GM23338 (cell line): ENCODE measurements at regions not wholly inside any gene's neighbourhood (a gene's known extent, or its start where the extent isn't known, plus 50 kb on each side); places are given as distances from the start of the nearest gene placed in this dataset.

Experiments used
- ATAC-seq: fragments of 200-7000 bp; cut with Tn5 transposase; 3 replicates; pipeline ENCODE4 v1.9.1; 2020
- DNase-seq: peaks from one replicate; pipeline ENCODE4 v3.0.0-alpha.2; 2015; ENCODE audit warnings: low spot score
- H2AFZ ChIP-seq: fragments of 200-600 bp; sonication (generic); 2 replicates; pipeline ENCODE4 v1.8.0; 2016; ENCODE audit warnings: antibody characterized with exemption, mild to moderate bottlenecking, moderate library complexity
- H3F3A ChIP-seq: fragments of 200-600 bp; sonication (generic); replicated peaks from 2 replicates; pipeline ENCODE4 v1.8.0; 2017; ENCODE audit warnings: antibody characterized with exemption, mixed run types, low read depth
- H3K27ac ChIP-seq: fragments of 200-600 bp; sonication (generic); 2 replicates; pipeline ENCODE4 v1.6.1; 2016; ENCODE audit warnings: low read depth
- H3K27me3 ChIP-seq: fragments of 200-600 bp; sonication (generic); 2 replicates; pipeline ENCODE4 v1.8.0; 2016; ENCODE audit warnings: mild to moderate bottlenecking, mixed run types, moderate library complexity; ENCODE audit not compliant: insufficient read depth
- H3K36me3 ChIP-seq: fragments of 200-600 bp; sonication (generic); 2 replicates; pipeline ENCODE4 v1.8.0; 2016; ENCODE audit warnings: mild to moderate bottlenecking; ENCODE audit not compliant: insufficient read depth
- H3K4me1 ChIP-seq: fragments of 200-600 bp; sonication (generic); 2 replicates; pipeline ENCODE4 v1.8.0; 2016; ENCODE audit warnings: mild to moderate bottlenecking, moderate library complexity; ENCODE audit not compliant: insufficient read depth
- H3K4me2 ChIP-seq: fragments of 200-600 bp; sonication (generic); 2 replicates; pipeline ENCODE4 v1.7.1; 2017; ENCODE audit warnings: mixed run types
- H3K4me3 ChIP-seq: fragments of 200-600 bp; sonication (generic); 2 replicates; pipeline ENCODE4 v1.6.1; 2016; ENCODE audit warnings: mixed run types
- H3K79me2 ChIP-seq: fragments of 200-600 bp; sonication (generic); replicated peaks from 2 replicates; pipeline ENCODE4 v1.8.0; 2017; ENCODE audit warnings: mild to moderate bottlenecking; ENCODE audit not compliant: insufficient read depth
- H3K9me2 ChIP-seq: fragments of 200-600 bp; sonication (generic); 2 replicates; pipeline ENCODE4 v1.8.0; 2017; ENCODE audit not compliant: insufficient read depth
- H4K20me1 ChIP-seq: fragments of 200-600 bp; sonication (generic); replicated peaks from 2 replicates; pipeline ENCODE4 v1.8.0; 2017; ENCODE audit warnings: mild to moderate bottlenecking; ENCODE audit not compliant: insufficient read depth
- H3K27ac Mint-ChIP-seq: 2 replicates; pipeline ENCODE4 v1.8.0; 2020; ENCODE audit warnings: inconsistent platforms, mild to moderate bottlenecking, moderate library complexity, mixed read lengths
- H3K27me3 Mint-ChIP-seq: 3 replicates; pipeline ENCODE4 v1.8.0; 2022; ENCODE audit warnings: low read depth, mild to moderate bottlenecking, moderate library complexity, mixed read lengths, inconsistent platforms; ENCODE audit not compliant: insufficient read depth, poor library complexity
- H3K36me3 Mint-ChIP-seq: 3 replicates; pipeline ENCODE4 v1.8.0; 2021; ENCODE audit warnings: low read depth, mild to moderate bottlenecking, inconsistent platforms, moderate library complexity, mixed read lengths
- H3K4me1 Mint-ChIP-seq: 3 replicates; pipeline ENCODE4 v1.8.0; 2020; ENCODE audit warnings: mild to moderate bottlenecking, inconsistent platforms, mixed read lengths
- H3K4me3 Mint-ChIP-seq: 3 replicates; pipeline ENCODE4 v1.8.0; 2021; ENCODE audit warnings: moderate library complexity, mild to moderate bottlenecking, inconsistent platforms, mixed read lengths
- H3K9me3 Mint-ChIP-seq: 3 replicates; pipeline ENCODE4 v1.8.0; 2020; ENCODE audit warnings: moderate library complexity, mild to moderate bottlenecking, inconsistent platforms, mixed read lengths
- CREB1 ChIP-seq: fragments of 250-450 bp; sonication (Bioruptor Pico); IDR thresholded peaks from 2 replicates; pipeline ENCODE4 v1.5.0; 2020; ENCODE audit warnings: low read depth, mild to moderate bottlenecking, moderate library complexity
- EZH2 ChIP-seq: fragments of 200-600 bp; sonication (generic); IDR thresholded peaks from one replicate; pipeline ENCODE4 v1.8.0; 2017; ENCODE audit warnings: antibody characterized with exemption, mild to moderate bottlenecking, low read depth; ENCODE audit not compliant: unreplicated experiment
- EZH2phosphoT487 ChIP-seq: fragments of 200-600 bp; sonication (generic); IDR thresholded peaks from one replicate; pipeline ENCODE4 v1.8.1; 2018; ENCODE audit warnings: antibody characterized with exemption; ENCODE audit not compliant: unreplicated experiment
- JUNB ChIP-seq: IDR thresholded peaks from one replicate; pipeline ENCODE4 v1.6.1; 2016; ENCODE audit warnings: antibody characterized with exemption; ENCODE audit not compliant: unreplicated experiment
- NANOG ChIP-seq: IDR thresholded peaks from 2 replicates; pipeline ENCODE4 v1.6.1; 2016; ENCODE audit warnings: antibody characterized with exemption, borderline replicate concordance
- POLR2AphosphoS5 ChIP-seq: IDR thresholded peaks from 2 replicates; pipeline ENCODE4 v1.6.1; 2016; ENCODE audit warnings: antibody characterized with exemption, low read depth
- STAT1 ChIP-seq: IDR thresholded peaks from one replicate; pipeline ENCODE4 v1.6.1; 2016; ENCODE audit warnings: antibody characterized with exemption; ENCODE audit not compliant: unreplicated experiment
- ZNF114 ChIP-seq: fragments of 250-450 bp; sonication (Bioruptor Pico); IDR thresholded peaks from 2 replicates; pipeline ENCODE4 v1.5.0; 2020; ENCODE audit warnings: mild to moderate bottlenecking, moderate library complexity
- ZNF331 ChIP-seq: fragments of 250-450 bp; sonication (Bioruptor Pico); IDR thresholded peaks from 2 replicates; pipeline ENCODE4 v1.5.0; 2020; ENCODE audit warnings: low read depth, mild to moderate bottlenecking, moderate library complexity
- TF ChIP-seq, protein P1 (sequence below): IDR thresholded peaks from one replicate; pipeline ENCODE4 v1.6.1; 2018; ENCODE audit warnings: antibody characterized with exemption; ENCODE audit not compliant: unreplicated experiment
- TF ChIP-seq, protein P2 (sequence below): fragments of 250-450 bp; sonication (Bioruptor Pico); IDR thresholded peaks from 2 replicates; pipeline ENCODE4 v1.5.0; 2020; ENCODE audit warnings: mild to moderate bottlenecking, moderate library complexity
- TF ChIP-seq, protein P3 (sequence below): IDR thresholded peaks from 2 replicates; pipeline ENCODE4 v1.6.1; 2016; ENCODE audit warnings: antibody characterized with exemption
- TF ChIP-seq, protein P4 (sequence below), 2 experiments: fragments of 200-600 bp in 1 of 2; sonication (generic) in 1 of 2; conservative IDR thresholded peaks; 2 replicates each; pipeline versions ENCODE4 v1.5.1 to v1.6.1; 2016 to 2017; ENCODE audit warnings: antibody characterized with exemption in 2 of 2, low read depth in 2 of 2, mild to moderate bottlenecking in 2 of 2, moderate library complexity in 1 of 2

DNA sequence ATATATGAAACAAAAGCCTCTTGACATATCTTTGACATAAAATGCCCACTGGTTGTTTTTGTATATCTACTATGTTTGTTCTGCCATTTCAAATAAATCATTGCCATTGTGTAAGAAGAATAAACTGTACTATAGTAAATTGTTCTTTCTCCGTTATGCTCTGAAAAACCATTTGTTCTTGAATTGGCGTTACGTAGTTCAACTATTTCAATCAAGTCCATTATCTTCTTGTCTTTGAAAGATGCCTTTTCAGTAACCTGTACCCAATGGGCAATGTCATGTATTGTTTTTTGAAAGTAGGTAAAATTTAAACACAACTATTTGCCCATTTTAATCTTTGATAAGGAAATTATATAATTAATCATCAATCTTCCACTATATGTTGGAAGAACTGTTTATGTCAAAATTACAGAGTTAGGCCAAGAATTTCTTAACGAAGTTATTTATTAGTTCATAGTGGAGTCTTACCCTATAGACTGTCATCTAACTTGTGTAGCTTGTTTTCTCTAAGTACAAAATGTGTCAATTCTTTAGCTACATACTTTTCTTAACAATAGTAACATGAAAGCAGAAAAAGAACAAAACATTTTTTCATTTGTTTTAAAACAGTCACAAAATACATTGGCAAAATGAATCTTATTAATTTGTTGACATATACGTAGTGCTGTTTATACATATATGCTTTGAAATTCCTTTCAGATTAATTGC, 294.8 kb downstream of the PTPRC start:
- TF ChIP-seq EZH2phosphoT487 (no peak), ZNF331 (CRISPR knock-in tag) (no peak), ZNF114 (CRISPR knock-in tag) (no peak), CREB1 (CRISPR knock-in tag) (no peak), STAT1 (no peak), POLR2AphosphoS5 (no peak), EZH2 (no peak), NANOG (no peak), JUNB (no peak)
- TF ChIP-seq, protein P1, sequence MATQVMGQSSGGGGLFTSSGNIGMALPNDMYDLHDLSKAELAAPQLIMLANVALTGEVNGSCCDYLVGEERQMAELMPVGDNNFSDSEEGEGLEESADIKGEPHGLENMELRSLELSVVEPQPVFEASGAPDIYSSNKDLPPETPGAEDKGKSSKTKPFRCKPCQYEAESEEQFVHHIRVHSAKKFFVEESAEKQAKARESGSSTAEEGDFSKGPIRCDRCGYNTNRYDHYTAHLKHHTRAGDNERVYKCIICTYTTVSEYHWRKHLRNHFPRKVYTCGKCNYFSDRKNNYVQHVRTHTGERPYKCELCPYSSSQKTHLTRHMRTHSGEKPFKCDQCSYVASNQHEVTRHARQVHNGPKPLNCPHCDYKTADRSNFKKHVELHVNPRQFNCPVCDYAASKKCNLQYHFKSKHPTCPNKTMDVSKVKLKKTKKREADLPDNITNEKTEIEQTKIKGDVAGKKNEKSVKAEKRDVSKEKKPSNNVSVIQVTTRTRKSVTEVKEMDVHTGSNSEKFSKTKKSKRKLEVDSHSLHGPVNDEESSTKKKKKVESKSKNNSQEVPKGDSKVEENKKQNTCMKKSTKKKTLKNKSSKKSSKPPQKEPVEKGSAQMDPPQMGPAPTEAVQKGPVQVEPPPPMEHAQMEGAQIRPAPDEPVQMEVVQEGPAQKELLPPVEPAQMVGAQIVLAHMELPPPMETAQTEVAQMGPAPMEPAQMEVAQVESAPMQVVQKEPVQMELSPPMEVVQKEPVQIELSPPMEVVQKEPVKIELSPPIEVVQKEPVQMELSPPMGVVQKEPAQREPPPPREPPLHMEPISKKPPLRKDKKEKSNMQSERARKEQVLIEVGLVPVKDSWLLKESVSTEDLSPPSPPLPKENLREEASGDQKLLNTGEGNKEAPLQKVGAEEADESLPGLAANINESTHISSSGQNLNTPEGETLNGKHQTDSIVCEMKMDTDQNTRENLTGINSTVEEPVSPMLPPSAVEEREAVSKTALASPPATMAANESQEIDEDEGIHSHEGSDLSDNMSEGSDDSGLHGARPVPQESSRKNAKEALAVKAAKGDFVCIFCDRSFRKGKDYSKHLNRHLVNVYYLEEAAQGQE = no peak
- TF ChIP-seq, protein P2, sequence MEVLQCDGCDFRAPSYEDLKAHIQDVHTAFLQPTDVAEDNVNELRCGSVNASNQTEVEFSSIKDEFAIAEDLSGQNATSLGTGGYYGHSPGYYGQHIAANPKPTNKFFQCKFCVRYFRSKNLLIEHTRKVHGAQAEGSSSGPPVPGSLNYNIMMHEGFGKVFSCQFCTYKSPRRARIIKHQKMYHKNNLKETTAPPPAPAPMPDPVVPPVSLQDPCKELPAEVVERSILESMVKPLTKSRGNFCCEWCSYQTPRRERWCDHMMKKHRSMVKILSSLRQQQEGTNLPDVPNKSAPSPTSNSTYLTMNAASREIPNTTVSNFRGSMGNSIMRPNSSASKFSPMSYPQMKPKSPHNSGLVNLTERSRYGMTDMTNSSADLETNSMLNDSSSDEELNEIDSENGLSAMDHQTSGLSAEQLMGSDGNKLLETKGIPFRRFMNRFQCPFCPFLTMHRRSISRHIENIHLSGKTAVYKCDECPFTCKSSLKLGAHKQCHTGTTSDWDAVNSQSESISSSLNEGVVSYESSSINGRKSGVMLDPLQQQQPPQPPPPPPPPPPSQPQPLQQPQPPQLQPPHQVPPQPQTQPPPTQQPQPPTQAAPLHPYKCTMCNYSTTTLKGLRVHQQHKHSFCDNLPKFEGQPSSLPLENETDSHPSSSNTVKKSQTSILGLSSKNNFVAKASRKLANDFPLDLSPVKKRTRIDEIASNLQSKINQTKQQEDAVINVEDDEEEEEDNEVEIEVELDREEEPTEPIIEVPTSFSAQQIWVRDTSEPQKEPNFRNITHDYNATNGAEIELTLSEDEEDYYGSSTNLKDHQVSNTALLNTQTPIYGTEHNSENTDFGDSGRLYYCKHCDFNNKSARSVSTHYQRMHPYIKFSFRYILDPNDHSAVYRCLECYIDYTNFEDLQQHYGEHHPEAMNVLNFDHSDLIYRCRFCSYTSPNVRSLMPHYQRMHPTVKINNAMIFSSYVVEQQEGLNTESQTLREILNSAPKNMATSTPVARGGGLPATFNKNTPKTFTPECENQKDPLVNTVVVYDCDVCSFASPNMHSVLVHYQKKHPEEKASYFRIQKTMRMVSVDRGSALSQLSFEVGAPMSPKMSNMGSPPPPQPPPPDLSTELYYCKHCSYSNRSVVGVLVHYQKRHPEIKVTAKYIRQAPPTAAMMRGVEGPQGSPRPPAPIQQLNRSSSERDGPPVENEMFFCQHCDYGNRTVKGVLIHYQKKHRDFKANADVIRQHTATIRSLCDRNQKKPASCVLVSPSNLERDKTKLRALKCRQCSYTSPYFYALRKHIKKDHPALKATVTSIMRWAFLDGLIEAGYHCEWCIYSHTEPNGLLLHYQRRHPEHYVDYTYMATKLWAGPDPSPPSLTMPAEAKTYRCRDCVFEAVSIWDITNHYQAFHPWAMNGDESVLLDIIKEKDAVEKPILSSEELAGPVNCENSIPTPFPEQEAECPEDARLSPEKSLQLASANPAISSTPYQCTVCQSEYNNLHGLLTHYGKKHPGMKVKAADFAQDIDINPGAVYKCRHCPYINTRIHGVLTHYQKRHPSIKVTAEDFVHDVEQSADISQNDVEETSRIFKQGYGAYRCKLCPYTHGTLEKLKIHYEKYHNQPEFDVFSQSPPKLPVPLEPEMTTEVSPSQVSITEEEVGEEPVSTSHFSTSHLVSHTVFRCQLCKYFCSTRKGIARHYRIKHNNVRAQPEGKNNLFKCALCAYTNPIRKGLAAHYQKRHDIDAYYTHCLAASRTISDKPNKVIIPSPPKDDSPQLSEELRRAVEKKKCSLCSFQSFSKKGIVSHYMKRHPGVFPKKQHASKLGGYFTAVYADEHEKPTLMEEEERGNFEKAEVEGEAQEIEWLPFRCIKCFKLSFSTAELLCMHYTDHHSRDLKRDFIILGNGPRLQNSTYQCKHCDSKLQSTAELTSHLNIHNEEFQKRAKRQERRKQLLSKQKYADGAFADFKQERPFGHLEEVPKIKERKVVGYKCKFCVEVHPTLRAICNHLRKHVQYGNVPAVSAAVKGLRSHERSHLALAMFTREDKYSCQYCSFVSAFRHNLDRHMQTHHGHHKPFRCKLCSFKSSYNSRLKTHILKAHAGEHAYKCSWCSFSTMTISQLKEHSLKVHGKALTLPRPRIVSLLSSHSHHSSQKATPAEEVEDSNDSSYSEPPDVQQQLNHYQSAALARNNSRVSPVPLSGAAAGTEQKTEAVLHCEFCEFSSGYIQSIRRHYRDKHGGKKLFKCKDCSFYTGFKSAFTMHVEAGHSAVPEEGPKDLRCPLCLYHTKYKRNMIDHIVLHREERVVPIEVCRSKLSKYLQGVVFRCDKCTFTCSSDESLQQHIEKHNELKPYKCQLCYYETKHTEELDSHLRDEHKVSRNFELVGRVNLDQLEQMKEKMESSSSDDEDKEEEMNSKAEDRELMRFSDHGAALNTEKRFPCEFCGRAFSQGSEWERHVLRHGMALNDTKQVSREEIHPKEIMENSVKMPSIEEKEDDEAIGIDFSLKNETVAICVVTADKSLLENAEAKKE (CRISPR knock-in tag) = no peak
- TF ChIP-seq, protein P3, sequence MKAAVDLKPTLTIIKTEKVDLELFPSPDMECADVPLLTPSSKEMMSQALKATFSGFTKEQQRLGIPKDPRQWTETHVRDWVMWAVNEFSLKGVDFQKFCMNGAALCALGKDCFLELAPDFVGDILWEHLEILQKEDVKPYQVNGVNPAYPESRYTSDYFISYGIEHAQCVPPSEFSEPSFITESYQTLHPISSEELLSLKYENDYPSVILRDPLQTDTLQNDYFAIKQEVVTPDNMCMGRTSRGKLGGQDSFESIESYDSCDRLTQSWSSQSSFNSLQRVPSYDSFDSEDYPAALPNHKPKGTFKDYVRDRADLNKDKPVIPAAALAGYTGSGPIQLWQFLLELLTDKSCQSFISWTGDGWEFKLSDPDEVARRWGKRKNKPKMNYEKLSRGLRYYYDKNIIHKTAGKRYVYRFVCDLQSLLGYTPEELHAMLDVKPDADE = no peak
- TF ChIP-seq, protein P4, sequence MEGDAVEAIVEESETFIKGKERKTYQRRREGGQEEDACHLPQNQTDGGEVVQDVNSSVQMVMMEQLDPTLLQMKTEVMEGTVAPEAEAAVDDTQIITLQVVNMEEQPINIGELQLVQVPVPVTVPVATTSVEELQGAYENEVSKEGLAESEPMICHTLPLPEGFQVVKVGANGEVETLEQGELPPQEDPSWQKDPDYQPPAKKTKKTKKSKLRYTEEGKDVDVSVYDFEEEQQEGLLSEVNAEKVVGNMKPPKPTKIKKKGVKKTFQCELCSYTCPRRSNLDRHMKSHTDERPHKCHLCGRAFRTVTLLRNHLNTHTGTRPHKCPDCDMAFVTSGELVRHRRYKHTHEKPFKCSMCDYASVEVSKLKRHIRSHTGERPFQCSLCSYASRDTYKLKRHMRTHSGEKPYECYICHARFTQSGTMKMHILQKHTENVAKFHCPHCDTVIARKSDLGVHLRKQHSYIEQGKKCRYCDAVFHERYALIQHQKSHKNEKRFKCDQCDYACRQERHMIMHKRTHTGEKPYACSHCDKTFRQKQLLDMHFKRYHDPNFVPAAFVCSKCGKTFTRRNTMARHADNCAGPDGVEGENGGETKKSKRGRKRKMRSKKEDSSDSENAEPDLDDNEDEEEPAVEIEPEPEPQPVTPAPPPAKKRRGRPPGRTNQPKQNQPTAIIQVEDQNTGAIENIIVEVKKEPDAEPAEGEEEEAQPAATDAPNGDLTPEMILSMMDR (conservative IDR thresholded peaks at IDR 0.05; ENCODE audit: low read depth in 2 of 2) = no peak
- no peaks in the 10 kb centered on the region for H3F3A ChIP-seq
- no peaks in the 10 kb centered on the region for H3K9me2 ChIP-seq
- no peaks in the 10 kb centered on the region for H4K20me1 ChIP-seq
- Mint-ChIP-seq H3K4me3 (no peak overlapping the region), H3K36me3 (no peaks in the 10 kb centered on the region), H3K27ac (no peak overlapping the region), H3K9me3 (no peaks in the 10 kb centered on the region), H3K27me3 (no peaks in the 10 kb centered on the region), H3K4me1 (peaks cover 23% of the 10 kb centered on the region)
- ATAC-seq (no peak), DNase-seq (no peak)
- H3K4me3 ChIP-seq = no peak overlapping the region
- peaks cover 38% of the 10 kb centered on the region for H3K4me1 ChIP-seq
- no peaks in the 10 kb centered on the region for H3K79me2 ChIP-seq
- H3K27ac ChIP-seq = no peak overlapping the region
- no peaks in the 10 kb centered on the region for H3K27me3 ChIP-seq
- no peak overlapping the region for H2AFZ ChIP-seq
- no peaks in the 10 kb centered on the region for H3K36me3 ChIP-seq
- H3K4me2 ChIP-seq = no peak overlapping the region
